GM19463 (cell line): ENCODE measurements at regions not wholly inside any gene's neighbourhood (a gene's known extent, or its start where the extent isn't known, plus 50 kb on each side); places are given as distances from the start of the nearest gene placed in this dataset.

ENCODE experiments used
- ATAC-seq: cut with Tn5 transposase; IDR thresholded peaks from one replicate; pipeline ENCODE4 v1.9.1; 2021; ENCODE audit warnings: mild to moderate bottlenecking, moderate library complexity; ENCODE audit not compliant: unreplicated experiment

- ATAC-seq, result no peak
Measured at GRCh38 chr5:3344671-3345070, 251.0 kb upstream of the IRX1 start.

- ATAC-seq, result no peak
Measured at GRCh38 chr5:3343911-3344310, 251.7 kb upstream of the IRX1 start.

GRCh38 chr5:3343211-3343610 lies 252.4 kb upstream of the IRX1 start:
- ATAC-seq, result no peak

- ATAC-seq, result no peak
Measured at GRCh38 chr5:3342271-3343100, 253.1 kb upstream of the IRX1 start.

- ATAC-seq, result no peak
Measured at GRCh38 chr5:3341446-3342240, 254.0 kb upstream of the IRX1 start.

- no peak for ATAC-seq
Measured at GRCh38 chr5:3340471-3340870, 255.2 kb upstream of the IRX1 start.

GRCh38 chr5:3339798-3340115 lies 255.9 kb upstream of the IRX1 start:
- no peak for ATAC-seq

GRCh38 chr5:3339092-3339797 lies 256.4 kb upstream of the IRX1 start:
- ATAC-seq, result no peak

- no peak for ATAC-seq
Measured at GRCh38 chr5:3337812-3338541, 257.7 kb upstream of the IRX1 start.

GRCh38 chr5:3336666-3337065 lies 259.0 kb upstream of the IRX1 start:
- no peak for ATAC-seq

- ATAC-seq, result no peak
Measured at GRCh38 chr5:3335301-3335700, 260.3 kb upstream of the IRX1 start.

GRCh38 chr5:3333836-3334235 lies 261.8 kb upstream of the IRX1 start:
- no peak for ATAC-seq

GRCh38 chr5:3333105-3333504 lies 262.5 kb upstream of the IRX1 start:
- no peak for ATAC-seq

GRCh38 chr5:3331819-3332218 lies 263.8 kb upstream of the IRX1 start:
- no peak for ATAC-seq

GRCh38 chr5:3330442-3330841 lies 265.2 kb upstream of the IRX1 start:
- no peak for ATAC-seq

GRCh38 chr5:3329427-3329826 lies 266.2 kb upstream of the IRX1 start:
- ATAC-seq, result no peak

GRCh38 chr5:3326841-3327232 lies 268.8 kb upstream of the IRX1 start:
- ATAC-seq, result no peak

GRCh38 chr5:3325972-3326840 lies 269.4 kb upstream of the IRX1 start:
- ATAC-seq, result no peak

- no peak for ATAC-seq
Measured at GRCh38 chr5:3325201-3325971, 270.2 kb upstream of the IRX1 start.
